ENCODE measurements at regions not wholly inside any gene's neighbourhood (a gene's known extent, or its start where the extent isn't known, plus 50 kb on each side); places are given as distances from the start of the nearest gene placed in this dataset.

GRCh38 chr7:22566176-22566575 is 66.2 kb upstream of the STEAP1B start:
- no peak for TF ChIP-seq EZH2 (IDR thresholded peaks at IDR 0.05; ENCODE audit: borderline replicate concordance, low read depth, low read length, severe bottlenecking)
- no peak for TF ChIP-seq CTCF (IDR thresholded peaks at IDR 0.05; ENCODE audit: borderline replicate concordance, extremely low read depth, low read length, poor library complexity, severe bottlenecking)
- ATAC-seq (ENCODE audit: insufficient read depth, low read depth) (no peak), DNase-seq (no peak)
- Histone ChIP-seq H3K79me2 (ENCODE audit: insufficient read depth, low read length) (no peaks in the 10 kb centered on the region), H4K20me1 (ENCODE audit: insufficient read depth, low read length) (no peaks in the 10 kb centered on the region), H3K4me3 (ENCODE audit: low read depth in 1 of 2, low read length in 2 of 2) (no peak overlapping the region), H3K27ac (ENCODE audit: low read length) (no peak overlapping the region), H2AFZ (ENCODE audit: low read depth, low read length) (no peak overlapping the region), H3K9ac (ENCODE audit: low read depth, low read length) (no peak overlapping the region), H3K9me3 (ENCODE audit: insufficient read depth, low read length, severe bottlenecking) (no peaks in the 10 kb centered on the region), H3K36me3 (ENCODE audit: insufficient read depth, low read length) (no peaks in the 10 kb centered on the region), H3K27me3 (ENCODE audit: insufficient read depth, low read length, poor library complexity) (peaks cover 45% of the 10 kb centered on the region), H3K4me1 (ENCODE audit: insufficient read depth, low read length) (no peaks in the 10 kb centered on the region), H3K4me2 (ENCODE audit: insufficient read depth, low read length) (no peak overlapping the region)

DNA sequence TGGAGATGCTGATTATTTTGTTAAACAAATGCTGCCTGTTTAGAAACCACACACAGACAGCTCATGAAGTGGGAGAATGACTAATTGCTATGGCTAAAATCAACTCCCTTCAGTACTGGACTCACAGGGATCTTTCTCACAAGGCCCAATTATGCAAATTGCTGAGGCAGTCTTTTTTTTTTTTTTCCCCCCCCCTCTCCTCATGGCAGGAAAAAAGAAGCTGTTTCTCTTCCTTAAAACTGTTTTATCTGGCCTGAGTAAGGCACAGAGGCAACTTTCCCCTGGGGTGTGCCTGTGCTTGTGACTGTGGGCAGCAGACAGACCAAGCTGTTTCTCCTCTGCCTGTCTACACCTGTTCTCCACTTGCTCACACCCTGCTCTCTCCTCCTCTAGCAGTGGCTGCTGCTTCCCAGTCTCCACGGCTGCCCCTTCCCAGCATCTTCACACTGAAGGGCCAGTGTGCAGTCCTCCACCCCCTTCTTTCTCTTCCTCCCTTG is 65.4 kb upstream of the STEAP1B start:
- no peak overlapping the region for H3K27ac ChIP-seq (ENCODE audit: low read length)
- H3K79me2 ChIP-seq (ENCODE audit: insufficient read depth, low read length) = no peaks in the 10 kb centered on the region
- no peak overlapping the region for H3K9ac ChIP-seq (ENCODE audit: low read depth, low read length)
- H2AFZ ChIP-seq (ENCODE audit: low read depth, low read length) = no peak overlapping the region
- ATAC-seq (ENCODE audit: insufficient read depth, low read depth) (no peak), DNase-seq (no peak)
- H3K36me3 ChIP-seq (ENCODE audit: insufficient read depth, low read length) = no peaks in the 10 kb centered on the region
- no peak overlapping the region for H3K4me2 ChIP-seq (ENCODE audit: insufficient read depth, low read length)
- no peak overlapping the region for H3K4me3 ChIP-seq (ENCODE audit: low read depth in 1 of 2, low read length in 2 of 2)
- H4K20me1 ChIP-seq (ENCODE audit: insufficient read depth, low read length) = no peaks in the 10 kb centered on the region
- no peaks in the 10 kb centered on the region for H3K9me3 ChIP-seq (ENCODE audit: insufficient read depth, low read length, severe bottlenecking)
- H3K27me3 ChIP-seq (ENCODE audit: insufficient read depth, low read length, poor library complexity) = peaks cover 45% of the 10 kb centered on the region
- no peaks in the 10 kb centered on the region for H3K4me1 ChIP-seq (ENCODE audit: insufficient read depth, low read length)
- TF ChIP-seq CTCF (IDR thresholded peaks at IDR 0.05; ENCODE audit: borderline replicate concordance, extremely low read depth, low read length, poor library complexity, severe bottlenecking) (no peak), EZH2 (IDR thresholded peaks at IDR 0.05; ENCODE audit: borderline replicate concordance, low read depth, low read length, severe bottlenecking) (no peak)

GRCh38 chr7:22564511-22565045 is 64.6 kb upstream of the STEAP1B start:
- no peak overlapping the region for H3K4me3 ChIP-seq (ENCODE audit: low read depth in 1 of 2, low read length in 2 of 2)
- TF ChIP-seq CTCF (IDR thresholded peaks at IDR 0.05; ENCODE audit: borderline replicate concordance, extremely low read depth, low read length, poor library complexity, severe bottlenecking) (no peak), EZH2 (IDR thresholded peaks at IDR 0.05; ENCODE audit: borderline replicate concordance, low read depth, low read length, severe bottlenecking) (no peak)
- ATAC-seq (ENCODE audit: insufficient read depth, low read depth) = no peak
- no peaks in the 10 kb centered on the region for H3K36me3 ChIP-seq (ENCODE audit: insufficient read depth, low read length)
- H3K27ac ChIP-seq (ENCODE audit: low read length) = no peak overlapping the region
- H2AFZ ChIP-seq (ENCODE audit: low read depth, low read length) = no peak overlapping the region
- no peaks in the 10 kb centered on the region for H3K79me2 ChIP-seq (ENCODE audit: insufficient read depth, low read length)
- no peaks in the 10 kb centered on the region for H3K9me3 ChIP-seq (ENCODE audit: insufficient read depth, low read length, severe bottlenecking)
- H3K4me1 ChIP-seq (ENCODE audit: insufficient read depth, low read length) = no peaks in the 10 kb centered on the region
- no peak for DNase-seq
- no peaks in the 10 kb centered on the region for H4K20me1 ChIP-seq (ENCODE audit: insufficient read depth, low read length)
- no peak overlapping the region for H3K9ac ChIP-seq (ENCODE audit: low read depth, low read length)
- peaks cover 41% of the 10 kb centered on the region for H3K27me3 ChIP-seq (ENCODE audit: insufficient read depth, low read length, poor library complexity)
- H3K4me2 ChIP-seq (ENCODE audit: insufficient read depth, low read length) = no peak overlapping the region

Measured in DND-41 (cell line).